Dermis microvascular lymphatic vessel endothelial cell (primary cell): ENCODE measurements at regions not wholly inside any gene's neighbourhood (a gene's known extent, or its start where the extent isn't known, plus 50 kb on each side); places are given as distances from the start of the nearest gene placed in this dataset.
"Not testable (repeated sequence)": the region's sequence is repeated elsewhere in the genome, so short reads cannot be mapped to it uniquely, and the experiment has no call there.

ENCODE experiments used
- DNase-seq, 2 donors: peaks; one replicate each; pipeline versions ENCODE4 v3.0.0 to v3.0.0-alpha.2; 2010; ENCODE audit warnings: low read depth in 2 of 2

DNA sequence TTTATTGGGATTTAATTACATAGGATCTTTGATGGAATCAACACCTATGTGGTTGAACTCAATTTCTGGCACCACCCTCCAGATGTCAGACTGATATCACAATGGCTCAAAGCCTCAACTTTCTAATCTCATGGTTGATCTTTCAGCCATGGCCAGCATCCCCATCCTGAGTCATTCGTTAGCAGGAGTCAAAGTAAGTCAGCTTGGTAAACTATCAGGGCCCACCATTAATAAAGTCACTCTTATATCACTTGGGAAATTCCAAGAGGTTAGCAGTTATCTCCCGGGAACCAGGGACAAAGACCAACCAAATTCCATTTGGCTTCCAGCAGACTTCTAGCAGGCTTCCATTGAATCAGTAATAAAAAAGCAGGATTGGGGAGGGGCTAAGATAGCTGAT, 50.7 kb upstream of the TNFSF4 start:
- DNase-seq = no peak

DNA sequence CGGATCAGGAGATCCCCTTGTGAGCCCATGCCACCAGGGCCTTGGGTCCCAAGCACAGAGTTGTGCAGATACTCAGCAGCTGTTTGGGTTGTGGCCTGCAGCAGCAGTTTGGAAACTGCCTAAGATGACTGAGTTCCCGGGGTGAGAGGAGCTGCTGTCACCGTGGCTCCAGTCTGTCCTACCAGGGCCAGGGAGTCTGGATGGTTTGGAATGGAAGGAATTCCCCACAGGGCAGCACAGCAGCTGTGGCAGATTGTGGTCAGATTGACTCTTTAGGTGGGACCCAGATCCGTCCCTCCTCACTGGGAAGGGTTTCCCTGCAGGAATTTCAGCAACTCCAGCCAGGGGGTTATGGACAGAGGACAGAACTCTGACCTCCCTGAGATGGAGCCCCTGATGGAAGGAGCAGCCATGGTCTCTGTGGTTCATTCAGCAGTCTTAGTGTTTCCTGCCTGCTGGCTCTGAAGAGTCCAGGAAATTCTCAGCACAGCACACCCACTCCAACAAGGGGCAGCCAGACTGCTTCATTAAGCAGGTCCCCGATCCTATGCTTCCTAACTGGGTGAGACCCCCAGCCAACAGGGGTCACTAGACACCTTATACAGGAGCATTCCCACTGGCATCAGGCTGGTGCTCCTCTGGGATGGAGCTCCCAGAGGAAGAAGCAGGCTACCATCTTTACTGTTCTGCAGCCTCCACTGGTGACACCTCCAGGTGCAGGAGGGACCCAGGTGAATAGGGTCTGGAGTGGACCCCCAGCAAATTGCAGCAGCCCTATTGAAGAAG, 51.5 kb upstream of the TNFSF4 start:
- DNase-seq = no peak

DNA sequence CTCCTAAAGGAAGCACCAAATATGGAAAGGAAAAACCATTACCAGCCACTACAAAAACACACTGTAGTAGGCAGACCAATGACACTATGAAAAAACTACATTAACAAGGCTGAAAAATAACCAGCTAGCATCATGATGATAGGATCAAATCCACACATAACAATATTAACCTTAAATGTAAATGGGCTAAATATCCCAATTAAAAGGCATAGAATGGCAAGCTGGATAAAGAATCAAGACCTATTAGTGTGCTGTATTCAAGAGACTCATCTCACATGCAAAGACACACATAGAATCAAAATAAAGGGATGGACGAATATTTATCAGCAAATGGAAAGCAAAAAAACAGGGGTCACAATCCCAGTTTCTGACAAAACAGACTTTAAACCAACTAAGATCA, 53.2 kb upstream of the TNFSF4 start:
- not testable (repeated sequence) for DNase-seq

DNA sequence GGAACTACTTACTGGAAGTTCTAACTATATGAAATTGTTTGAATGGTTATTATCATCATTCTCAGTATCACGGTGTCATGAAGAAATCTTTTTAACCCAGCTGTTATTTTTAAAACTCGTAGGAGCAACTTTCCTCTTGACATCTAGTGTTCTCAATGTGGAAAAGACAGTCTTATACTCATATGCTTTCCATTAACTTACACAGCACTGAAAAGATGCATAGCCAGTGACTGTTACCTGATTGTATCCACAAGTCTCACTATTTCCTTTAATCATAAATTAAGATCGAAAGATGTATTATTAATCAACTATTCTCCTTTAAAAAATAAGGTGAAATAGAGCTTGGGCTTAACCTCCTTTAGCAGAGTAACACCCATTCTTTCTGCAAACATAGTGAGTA, 59.7 kb upstream of the TNFSF4 start:
- DNase-seq = no peak

DNA sequence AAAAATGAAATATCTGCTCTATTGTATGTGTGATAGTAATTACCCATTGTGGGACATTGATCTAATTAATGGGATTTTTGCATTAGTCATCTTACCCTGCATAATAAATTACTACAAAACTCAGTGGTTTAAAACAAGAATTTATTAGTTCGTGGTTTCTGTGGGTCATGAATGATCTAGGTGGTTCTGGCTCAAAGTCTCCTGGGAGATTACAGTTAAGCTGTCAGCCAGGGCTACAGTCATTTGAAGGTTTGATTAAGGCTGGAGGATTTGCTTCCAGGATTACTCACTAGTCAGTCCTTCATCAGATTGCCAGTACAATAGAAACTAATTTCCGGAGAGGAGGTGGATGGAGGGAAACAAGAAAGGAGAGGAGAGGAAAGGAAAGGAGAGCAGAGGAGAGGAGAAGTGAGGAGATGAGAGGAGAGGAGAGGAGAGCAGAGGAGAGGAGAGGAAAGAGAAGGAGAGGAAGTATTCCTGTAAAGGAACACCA, 60.4 kb upstream of the TNFSF4 start:
- peak in 1 of 2 donors; percentile 1 for DNase-seq

DNA sequence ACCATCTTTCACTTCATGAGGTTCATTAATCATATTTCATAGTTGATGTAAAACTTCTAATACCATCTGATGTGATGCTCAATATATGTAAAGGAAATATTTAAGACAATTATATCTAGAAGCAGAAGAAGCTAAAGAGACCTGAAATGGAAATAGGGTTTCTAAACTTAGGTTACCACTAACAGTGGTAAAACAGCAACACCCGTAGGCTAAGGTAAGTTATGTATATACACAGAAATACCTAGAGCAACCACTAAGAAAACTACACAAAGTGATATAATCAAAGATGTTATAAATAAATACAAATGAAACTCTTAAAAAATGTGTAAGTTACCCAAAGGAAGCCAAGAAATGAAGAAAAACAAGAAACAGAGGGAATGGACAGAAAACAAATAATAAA, 61.1 kb upstream of the TNFSF4 start:
- DNase-seq = no peak

DNA sequence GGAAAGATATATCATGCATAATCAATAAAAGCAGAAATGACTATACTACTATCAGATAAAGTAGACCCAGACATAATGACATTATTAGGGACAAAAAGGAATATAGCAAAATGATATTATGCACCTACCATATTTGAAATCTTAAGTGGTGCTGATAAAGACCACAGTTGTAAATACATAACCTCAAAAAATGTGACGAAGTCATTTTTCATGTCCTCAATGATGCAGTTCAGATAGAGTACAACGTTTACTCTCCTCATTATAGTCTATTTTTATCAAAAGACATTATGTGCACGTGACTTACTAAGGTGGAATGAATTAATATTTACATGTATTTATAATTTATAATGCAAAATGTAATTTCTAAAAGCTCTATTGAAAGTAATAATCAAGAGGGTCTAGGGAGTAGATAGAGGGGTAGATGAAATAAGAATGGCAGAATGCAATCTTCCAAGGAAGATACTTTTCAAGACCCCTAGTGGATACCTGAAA, 61.7 kb upstream of the TNFSF4 start:
- DNase-seq = no peak

DNA sequence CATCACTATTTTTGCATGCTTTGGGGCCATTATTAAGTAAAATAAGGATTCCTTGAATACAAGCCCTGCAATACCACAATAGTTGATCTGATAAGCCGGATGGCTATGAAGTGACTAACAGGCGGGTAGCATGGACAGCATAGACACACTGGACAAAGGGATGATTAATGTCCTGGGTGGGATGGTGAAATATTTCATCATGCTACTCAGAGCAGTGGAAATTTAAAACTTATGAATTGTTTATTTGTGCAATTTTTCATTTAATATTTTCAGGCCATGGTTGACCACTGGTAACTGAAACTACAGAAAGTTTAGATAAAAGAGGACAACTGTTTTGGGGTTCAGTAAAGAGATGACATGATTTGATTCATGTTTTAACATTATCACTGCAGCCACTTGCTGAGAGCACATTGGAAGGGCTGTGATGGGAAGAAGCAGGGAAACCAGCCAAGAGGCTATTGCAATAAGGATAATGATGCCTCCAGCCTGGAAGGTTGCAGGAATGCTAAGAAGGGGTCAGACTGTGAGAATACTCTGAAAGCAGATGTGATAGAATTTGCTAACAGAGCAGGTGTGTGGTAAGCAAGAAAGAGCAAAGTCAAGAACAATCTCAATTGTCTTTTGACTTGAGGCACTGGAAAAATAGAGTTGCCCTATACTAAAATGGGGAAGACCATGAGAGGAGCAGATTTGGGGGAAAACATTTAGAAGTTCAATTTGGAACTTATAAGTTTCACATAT, 62.5 kb upstream of the TNFSF4 start:
- peak in 1 of 2 donors; percentile 40 for DNase-seq

DNA sequence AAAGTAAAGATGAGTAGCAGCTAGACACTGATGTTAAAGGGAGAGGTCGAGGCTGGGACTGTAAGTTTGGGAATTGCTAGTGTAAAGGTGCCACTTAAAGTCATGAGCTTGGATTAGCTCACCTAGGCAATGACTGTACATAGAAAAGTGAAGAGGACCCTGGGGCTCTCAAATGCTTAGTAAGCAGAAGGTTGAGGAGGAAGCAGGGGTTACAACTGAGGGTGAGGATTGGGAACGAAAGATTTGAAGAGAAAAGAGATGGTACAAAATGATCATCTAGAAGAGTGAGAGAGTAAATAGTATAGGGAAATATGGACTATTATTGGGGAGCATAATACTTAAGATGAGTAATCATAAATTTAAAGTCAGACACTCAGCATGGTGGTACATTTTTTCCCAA, 63.1 kb upstream of the TNFSF4 start:
- DNase-seq = no peak

DNA sequence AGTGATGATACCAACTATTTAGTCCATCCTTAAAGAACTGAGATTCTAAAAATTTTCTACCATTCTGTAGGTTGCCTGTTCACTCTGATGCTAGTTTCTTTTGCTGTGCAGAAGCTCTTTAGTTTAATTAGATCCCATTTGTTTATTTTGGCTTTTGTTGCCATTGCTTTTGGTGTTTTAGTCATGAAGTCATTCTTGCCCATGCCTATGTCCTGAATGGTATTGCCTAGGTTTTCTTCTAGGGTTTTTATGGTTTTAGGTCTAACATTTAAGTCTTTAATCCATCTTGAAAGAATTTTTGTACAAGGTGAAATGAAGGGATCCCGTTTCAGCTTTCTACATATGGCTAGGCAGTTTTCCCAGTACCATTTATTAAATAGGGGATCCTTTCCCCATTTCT, 63.9 kb upstream of the TNFSF4 start:
- not testable (repeated sequence) for DNase-seq

DNA sequence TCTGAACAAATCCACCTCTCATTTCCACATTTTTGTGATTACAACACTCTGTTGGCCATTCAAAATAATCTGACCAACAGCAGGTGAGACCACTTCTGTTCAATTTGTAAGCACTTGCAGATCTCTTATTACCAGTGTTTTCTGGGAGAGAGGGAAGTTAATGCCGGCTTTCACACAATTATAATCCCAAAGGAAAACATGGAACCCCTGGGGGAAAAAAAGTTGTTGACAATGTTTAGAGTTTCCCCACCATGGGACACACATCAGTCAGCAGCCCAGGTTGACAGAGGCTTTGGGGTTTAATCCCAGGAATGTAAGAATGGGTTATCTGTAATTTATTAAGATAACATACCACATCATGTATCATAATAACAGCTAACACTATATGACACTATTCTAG, 68.4 kb upstream of the TNFSF4 start:
- no peak for DNase-seq

DNA sequence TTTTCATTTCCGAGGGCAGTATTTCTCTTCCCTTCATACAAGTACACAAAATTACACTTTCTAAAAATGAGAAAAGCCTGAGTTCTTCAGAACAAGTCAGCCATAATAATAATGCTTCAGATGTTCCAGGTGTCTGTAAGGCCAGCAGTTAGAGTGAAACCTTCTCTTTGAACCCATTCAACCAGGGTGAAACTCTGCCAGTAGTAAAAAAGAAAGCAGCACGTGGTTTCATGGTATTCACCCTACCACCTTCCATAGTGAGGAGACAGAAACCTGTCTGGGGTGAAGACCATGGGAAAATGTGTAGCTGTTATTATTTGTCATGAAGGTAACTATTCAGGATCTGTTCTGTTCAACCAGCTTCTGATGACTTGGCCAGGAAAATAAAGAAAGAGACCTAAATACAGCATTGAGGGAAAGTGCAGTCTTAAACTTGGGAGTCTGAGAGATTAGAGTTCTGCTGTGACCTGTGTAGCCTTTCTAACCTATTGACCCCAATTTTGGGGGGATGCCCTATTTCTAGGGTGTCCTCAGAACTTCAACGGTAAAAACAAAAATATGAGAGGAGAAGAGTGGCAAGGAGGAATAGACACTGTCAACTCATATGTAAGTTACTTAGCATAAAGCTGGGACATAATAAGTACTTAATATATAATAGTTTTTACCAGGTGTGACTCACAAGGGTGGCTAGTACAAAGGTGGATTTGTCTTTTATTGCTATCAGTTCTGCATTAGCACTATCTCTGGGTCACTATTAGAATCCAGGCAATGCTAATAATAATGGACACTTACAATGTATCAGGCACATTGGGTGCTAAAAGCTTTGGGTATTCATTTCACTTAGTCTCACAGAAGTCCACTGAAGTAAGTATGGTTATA, 70.0 kb upstream of the TNFSF4 start:
- DNase-seq = no peak

DNA sequence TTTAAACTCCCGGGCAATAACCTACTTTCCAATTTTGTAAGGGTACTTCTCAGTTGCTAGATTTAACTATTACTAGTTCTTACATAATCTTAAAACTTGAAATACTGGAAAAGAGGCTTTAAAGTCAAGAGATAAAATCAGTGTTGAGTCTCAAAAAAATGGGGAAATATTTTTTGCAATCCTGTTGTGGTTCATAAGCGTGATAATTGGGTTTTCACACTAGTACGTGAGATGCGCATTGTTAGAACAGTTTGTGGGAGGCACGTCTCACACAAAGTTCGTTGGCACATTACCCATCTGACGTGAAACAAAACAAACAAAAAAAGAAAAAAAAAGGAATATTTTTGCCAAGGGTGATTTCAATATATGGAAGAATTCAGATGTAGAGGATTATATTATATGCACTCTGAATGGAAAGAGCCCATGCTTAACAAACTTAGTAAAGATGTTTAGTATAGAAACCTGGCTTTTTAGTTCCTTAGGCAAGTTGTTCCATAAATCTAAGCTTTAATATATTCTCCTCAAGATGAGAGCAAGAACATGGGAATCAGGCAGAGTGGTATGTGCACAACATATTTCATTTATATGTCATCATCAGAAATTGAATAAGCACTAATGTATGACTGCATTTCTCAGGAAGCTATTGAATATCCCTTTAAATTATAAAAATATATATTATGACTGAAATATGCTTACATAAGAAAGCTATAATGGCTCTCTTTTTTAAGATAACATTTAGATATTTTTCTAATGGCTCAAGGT, 73.9 kb upstream of the TNFSF4 start:
- no peak for DNase-seq

DNA sequence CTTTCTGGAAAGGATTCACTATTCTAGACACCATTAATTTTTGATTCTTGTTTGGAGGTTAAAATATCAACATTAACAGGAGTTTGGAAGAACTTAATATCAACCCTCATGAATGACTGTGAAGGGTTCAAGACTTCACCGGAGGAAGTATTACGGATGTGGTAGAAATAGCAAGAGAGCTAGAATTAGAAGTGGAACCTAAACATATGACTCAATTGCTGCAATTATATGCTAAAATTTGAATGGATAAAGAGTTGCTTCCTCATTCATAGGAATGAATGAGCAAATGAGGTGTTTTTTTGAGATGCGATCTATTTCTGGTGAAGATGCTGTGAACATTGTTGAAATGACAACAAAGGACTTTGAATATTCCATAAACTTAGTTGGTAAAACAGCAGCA, 77.9 kb upstream of the TNFSF4 start:
- DNase-seq = no peak

DNA sequence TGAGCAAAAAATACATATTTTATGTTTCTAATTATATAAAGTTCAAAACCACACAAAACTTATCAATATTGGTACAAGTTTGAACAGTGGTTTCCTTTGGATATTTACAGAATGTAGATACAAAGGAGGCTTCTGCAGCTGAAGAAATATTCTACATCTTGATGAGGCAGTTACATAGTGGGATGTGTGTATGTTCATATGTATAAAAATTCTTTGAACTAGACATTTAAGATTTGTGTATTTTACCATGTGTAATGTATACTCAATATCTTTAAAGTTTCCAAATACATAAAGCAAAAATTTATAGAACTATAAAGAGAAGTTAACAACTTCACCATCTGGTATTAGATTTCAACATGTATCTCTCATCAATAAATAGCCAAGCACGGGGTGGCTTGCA, 80.7 kb upstream of the TNFSF4 start:
- no peak for DNase-seq

DNA sequence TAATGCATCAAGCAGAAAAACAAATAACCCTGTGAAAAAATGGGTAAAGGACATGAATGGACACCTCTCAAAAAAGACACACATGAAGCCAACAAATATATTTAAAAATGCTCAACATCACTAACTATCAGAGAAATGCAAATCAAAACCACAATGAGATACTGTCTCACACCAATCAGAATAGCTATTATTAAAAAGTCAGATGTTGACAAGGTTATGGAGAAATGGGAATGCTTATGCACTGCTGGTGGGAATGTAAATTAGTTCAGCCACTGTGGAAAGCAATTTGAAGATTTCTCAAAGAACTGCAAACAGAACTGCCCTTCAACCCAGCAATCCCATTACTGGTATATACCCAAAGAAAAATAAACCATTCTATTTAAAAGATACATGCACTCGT, 86.6 kb upstream of the TNFSF4 start:
- no peak for DNase-seq

DNA sequence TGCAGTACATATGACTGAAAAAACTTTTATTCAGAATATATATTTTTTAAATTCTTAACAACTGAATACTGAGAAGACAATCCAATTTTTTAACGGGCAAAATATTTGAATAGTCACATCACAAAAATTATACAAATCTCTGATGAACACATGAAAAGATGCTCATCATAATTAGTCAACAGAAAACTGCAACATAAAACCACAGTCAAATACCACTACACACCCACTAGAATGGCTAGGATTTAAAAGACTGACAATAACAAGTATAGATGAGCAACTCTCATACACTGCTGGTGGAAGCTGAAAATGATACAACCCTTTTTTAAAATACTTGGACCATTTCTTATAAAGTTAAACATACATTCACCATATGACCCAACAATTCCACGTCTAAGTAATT, 87.7 kb upstream of the TNFSF4 start:
- no peak for DNase-seq

DNA sequence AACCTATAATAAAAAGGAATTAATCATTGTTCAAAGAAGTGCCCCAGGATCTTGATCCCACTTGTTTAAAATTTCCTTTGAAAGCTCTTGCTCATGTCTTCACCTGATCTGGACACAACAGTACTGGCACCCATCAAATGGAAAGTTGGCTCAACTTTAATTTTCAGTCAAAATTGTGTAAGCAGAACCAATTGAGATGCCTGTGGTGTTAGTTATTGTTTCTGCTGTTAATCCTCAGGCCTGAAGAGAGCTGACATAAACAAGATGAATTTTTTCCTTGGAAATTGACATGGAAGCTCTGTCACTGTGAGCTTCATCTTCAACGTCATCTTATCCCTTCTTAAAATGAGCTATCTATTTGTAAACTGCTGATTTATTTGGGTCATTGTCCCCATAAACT, 88.3 kb upstream of the TNFSF4 start:
- no peak for DNase-seq

DNA sequence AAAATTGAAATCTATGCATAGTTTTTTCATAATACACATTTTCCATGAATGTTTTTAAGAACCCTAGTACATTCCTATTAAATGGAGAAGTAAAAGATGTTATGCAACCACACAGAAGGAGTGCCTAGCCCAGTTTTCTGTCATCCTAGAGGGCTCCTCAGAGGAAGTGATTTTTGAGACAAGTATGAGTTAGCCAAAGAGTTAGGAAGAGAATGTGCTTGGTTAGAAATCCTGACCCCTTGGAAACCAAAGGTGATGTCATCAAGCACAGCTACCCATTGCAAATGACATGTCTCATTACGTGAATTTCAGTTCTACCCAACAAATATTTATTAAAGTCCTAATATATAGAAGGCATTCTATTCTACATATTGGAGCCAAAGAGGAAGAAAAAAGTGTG, 88.9 kb upstream of the TNFSF4 start:
- DNase-seq = no peak

DNA sequence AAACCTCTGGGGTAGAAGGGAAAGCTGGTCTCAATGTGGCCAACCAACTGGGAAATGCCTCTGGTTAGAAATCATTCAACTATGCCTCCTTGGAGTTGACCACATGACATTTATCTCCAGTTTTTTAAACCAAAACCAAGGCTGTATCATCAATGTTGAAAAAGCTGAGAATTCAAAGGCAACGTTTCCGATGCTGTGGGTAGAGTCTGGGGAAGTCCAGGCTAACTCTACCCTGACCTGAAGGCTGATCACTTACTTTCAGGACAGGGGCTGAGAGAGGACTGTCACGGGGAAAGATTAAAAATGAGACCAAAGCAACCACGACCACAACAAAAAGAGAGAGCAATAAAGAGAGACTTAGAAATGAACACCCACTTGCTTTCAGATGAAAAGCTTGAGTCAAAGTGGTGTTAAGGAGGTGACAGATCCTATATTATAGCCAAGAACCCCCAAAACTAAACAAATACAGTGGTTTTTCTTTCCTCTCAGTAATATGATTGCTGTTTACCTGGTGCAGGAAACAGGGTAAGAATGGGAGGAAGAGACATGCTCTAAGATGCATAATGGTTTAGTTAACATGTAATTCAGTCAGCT, 90.8 kb upstream of the TNFSF4 start:
- DNase-seq = peak in 1 of 2 donors; percentile 11
